T follicular helper cell (primary cell): ENCODE measurements at regions not wholly inside any gene's neighbourhood (a gene's known extent, or its start where the extent isn't known, plus 50 kb on each side); places are given as distances from the start of the nearest gene placed in this dataset.
"Not testable (repeated sequence)": the region's sequence is repeated elsewhere in the genome, so short reads cannot be mapped to it uniquely, and the experiment has no call there.

Experiments used
- DNase-seq: peaks from one replicate; pipeline ENCODE4 v3.0.0-alpha.2; 2020; ENCODE audit warnings: low read depth

GRCh38 chr7:45407730-45408408 lies 166.3 kb upstream of the ADCY1 start:
- no peak for DNase-seq

- DNase-seq: no peak
These were observed 165.8 kb upstream of the ADCY1 start for GRCh38 chr7:45408409-45408737.

GRCh38 chr7:45410893-45411292 lies 163.3 kb upstream of the ADCY1 start:
- DNase-seq: no peak

GRCh38 chr7:45413419-45413818 lies 160.7 kb upstream of the ADCY1 start:
- no peak for DNase-seq

DNA sequence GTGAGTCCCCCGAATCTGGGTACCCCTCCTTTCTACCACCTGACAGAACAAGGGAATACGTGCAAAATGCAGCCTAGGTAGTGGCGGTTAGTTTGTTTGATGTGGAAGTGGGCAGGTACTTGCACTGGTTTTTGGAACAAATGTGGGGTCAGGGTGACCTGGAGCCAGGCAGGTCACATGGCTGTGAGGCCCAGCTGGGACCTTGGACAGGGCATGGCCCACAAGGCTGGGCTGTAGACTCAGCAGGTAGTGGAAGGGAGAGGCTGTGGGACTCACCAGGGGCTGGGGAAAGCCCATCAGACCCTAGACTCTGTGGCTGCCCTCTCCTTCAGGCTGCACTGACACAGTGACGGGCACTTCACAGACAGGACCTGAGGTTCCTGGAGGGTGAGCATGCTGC lies 159.9 kb upstream of the ADCY1 start:
- no peak for DNase-seq

GRCh38 chr7:45415265-45415664 lies 158.9 kb upstream of the ADCY1 start:
- no peak for DNase-seq

DNA sequence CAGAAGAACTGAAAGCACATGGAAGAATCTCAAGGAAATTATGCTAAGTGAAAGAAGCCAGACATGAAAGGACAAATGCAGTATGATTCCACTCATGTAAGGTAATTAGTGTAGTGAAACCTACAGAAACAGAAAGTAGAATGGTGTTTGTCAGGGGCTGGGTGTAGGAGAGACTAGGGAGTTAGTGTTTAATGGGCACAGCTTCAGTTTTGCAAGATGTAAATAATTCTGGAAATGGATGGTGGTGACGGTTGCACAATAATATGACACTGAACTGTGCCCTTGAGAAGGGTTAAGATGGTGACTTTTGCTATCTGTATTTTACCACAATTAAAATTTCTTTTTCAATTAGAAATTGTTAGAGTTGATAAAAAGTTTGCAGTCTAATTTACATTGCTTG lies 157.3 kb upstream of the ADCY1 start:
- no peak for DNase-seq

- DNase-seq: no peak
These were observed 156.9 kb upstream of the ADCY1 start for GRCh38 chr7:45417268-45417667.

DNA sequence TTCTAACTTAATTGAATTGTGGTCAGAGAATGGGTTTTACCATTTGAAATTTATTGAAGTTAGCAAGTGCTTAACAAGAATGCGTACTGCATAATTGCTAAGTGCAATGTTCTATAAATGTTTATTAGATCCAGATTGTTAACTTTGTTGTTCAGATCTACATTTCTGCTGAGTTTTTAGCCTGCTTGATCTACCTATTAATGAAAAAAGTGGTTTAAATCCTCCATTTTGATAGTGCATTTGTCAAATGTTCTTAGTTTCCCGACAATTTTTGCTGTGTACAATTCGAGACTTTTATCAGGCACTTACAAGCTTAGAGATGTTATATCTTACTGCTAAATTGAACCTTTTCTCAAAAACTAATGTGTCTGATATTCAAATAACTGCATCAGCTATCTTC lies 156.4 kb upstream of the ADCY1 start:
- no peak for DNase-seq

DNA sequence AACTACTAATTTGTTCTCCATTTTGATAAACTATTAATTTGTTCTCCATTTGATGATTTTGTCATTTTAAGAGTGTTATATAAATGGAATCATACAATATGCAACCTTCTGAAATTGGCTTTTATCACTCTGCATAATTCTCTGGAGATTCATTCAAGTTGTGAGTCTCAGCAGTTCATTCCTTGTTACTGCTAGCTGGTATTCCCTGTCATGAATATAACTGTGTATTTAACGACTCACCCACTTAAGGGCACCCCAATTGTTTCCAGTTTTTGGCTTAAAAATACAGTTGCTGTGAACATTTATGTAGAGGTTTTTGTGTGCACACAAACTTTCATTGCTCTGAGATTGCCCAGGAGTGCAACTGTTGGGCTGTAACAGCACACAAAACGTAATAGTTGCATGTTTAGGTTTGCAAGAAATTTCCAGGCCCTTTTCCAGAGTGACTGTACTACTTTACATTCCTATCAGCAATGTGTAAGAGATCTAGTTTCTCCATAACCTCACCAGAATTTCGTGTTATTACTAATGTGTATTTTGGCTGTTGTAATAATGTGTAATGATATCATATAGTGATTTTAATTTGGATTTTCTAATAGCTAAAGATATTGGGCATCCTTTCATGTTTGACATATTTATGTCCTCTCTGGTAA lies 153.2 kb upstream of the ADCY1 start:
- no peak for DNase-seq

GRCh38 chr7:45421806-45422205 lies 152.4 kb upstream of the ADCY1 start:
- no peak for DNase-seq

- DNase-seq: no peak
These were observed 143.8 kb upstream of the ADCY1 start for GRCh38 chr7:45430397-45430796.

- no peak for DNase-seq
These were observed 139.9 kb upstream of the ADCY1 start for GRCh38 chr7:45434167-45434784.

GRCh38 chr7:45435131-45435530 lies 139.0 kb upstream of the ADCY1 start:
- DNase-seq: no peak

GRCh38 chr7:45435846-45436245 lies 138.3 kb upstream of the ADCY1 start:
- DNase-seq: no peak

DNA sequence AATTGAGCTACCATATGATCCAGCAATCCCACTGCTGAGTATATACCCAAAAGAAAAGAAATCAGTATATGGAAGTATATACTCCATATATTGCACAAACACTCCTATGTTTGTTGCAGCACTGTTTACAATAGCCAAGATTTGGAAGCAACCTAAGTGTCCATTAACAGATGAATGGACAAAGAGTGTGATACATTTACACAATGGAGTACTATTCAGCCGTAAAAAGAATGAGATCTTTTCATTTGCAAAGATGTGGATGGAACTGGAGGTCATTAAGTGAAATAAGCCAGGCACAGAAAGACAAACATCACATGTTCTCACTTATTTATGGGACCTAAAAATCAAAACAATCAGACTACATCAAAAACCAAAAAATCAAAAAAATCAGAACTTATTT lies 133.4 kb upstream of the ADCY1 start:
- DNase-seq: not testable (repeated sequence)

- DNase-seq: no peak
These were observed 130.9 kb upstream of the ADCY1 start for GRCh38 chr7:45443263-45443662.

DNA sequence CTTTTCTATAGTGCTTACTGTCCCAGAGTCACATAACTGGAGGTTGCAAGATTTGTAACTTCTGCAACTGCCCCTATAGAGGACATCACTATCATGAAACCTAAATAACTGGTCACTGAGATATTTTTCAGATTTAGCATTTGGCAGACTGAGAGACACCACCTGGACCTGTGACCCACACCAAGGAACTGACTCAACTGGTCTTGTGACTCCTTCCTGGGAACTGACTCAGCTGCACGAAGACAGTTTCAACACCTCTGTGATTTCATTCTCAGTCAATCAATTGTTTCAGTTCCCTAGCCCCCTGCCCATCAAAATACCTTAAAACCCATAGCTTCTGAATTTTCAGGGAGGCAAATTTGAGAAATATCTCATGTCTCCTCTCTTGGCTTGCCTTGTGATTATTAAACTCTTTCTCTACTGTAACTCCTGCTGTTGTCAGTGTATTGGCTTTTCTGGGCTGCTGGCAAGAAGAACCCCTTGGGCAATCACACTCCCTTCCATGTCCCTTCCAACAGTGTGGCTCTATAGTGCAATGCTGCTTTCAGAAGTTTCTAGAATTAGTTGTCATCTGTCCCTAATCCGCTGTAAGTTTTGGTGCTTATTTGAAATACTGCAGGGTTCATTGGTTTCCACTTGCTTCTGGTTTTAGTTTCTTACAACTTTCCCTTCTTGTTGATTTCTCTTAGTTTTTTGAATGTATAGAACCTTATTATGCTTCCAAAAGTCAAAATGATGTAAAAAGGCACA lies 127.8 kb upstream of the ADCY1 start:
- DNase-seq: no peak

- no peak for DNase-seq
These were observed 126.9 kb upstream of the ADCY1 start for GRCh38 chr7:45447296-45447695.

- DNase-seq: no peak
These were observed 123.5 kb upstream of the ADCY1 start for GRCh38 chr7:45450571-45451204.

DNA sequence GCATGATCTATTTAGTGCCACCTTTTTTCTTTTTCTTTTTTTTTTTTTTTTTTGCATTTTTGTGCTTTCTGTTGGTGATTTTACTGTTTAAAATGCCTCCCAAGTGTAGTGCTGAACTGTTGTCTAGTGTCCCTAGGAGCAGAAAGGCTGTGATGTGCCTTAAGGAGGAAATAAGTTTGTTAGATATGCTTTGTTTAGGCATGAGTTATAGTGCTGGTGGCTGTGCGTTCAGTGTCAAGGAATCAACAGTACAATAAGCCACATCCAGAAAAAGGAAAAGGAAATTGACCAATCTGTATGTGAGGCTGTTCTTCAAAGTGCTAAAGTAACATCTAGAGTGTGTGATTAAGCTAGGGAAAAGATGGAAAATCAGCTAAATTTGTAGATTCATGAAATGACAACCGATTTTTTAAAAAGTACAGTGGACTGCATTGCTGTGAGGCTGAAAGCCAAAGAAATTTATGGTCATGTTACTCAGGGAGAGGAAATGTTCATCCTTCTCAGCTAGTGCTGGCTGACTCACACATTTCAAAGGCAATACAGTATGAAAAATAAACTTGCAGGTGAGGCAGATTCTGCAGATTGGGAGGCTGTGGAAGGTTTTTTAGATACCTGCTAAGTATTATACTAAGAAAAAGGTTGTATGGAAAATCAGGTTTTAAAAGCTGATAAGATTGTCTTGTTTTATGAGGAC lies 122.7 kb upstream of the ADCY1 start:
- DNase-seq: no peak

GRCh38 chr7:45454771-45455170 lies 119.4 kb upstream of the ADCY1 start:
- no peak for DNase-seq
